ENCODE measurements at regions not wholly inside any gene's neighbourhood (a gene's known extent, or its start where the extent isn't known, plus 50 kb on each side); places are given as distances from the start of the nearest gene placed in this dataset.

- no peak for TF ChIP-seq FOS (IDR thresholded peaks at IDR 0.05; ENCODE audit: low read depth, low read length)
- TF ChIP-seq POLR2A (IDR thresholded peaks at IDR 0.05; ENCODE audit: low read depth, low read length), result no peak
- no peak for TF ChIP-seq CHD1 (IDR thresholded peaks at IDR 0.05; ENCODE audit: low read depth, low read length)
- no peak for TF ChIP-seq SMC3 (IDR thresholded peaks at IDR 0.05; ENCODE audit: low read depth, low read length)
- TF ChIP-seq MAFK (IDR thresholded peaks at IDR 0.05; ENCODE audit: low read depth, low read length), result no peak
- TF ChIP-seq, protein P1, sequence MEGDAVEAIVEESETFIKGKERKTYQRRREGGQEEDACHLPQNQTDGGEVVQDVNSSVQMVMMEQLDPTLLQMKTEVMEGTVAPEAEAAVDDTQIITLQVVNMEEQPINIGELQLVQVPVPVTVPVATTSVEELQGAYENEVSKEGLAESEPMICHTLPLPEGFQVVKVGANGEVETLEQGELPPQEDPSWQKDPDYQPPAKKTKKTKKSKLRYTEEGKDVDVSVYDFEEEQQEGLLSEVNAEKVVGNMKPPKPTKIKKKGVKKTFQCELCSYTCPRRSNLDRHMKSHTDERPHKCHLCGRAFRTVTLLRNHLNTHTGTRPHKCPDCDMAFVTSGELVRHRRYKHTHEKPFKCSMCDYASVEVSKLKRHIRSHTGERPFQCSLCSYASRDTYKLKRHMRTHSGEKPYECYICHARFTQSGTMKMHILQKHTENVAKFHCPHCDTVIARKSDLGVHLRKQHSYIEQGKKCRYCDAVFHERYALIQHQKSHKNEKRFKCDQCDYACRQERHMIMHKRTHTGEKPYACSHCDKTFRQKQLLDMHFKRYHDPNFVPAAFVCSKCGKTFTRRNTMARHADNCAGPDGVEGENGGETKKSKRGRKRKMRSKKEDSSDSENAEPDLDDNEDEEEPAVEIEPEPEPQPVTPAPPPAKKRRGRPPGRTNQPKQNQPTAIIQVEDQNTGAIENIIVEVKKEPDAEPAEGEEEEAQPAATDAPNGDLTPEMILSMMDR (conservative IDR thresholded peaks at IDR 0.05; ENCODE audit: low read depth, low read length), result no peak
- TF ChIP-seq, protein P2, sequence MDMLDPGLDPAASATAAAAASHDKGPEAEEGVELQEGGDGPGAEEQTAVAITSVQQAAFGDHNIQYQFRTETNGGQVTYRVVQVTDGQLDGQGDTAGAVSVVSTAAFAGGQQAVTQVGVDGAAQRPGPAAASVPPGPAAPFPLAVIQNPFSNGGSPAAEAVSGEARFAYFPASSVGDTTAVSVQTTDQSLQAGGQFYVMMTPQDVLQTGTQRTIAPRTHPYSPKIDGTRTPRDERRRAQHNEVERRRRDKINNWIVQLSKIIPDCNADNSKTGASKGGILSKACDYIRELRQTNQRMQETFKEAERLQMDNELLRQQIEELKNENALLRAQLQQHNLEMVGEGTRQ (IDR thresholded peaks at IDR 0.05; ENCODE audit: low read depth, low read length), result no peak
- TF ChIP-seq MXI1 (IDR thresholded peaks at IDR 0.05; ENCODE audit: borderline replicate concordance, low read depth, low read length), result no peak
- no peak for TF ChIP-seq BHLHE40 (IDR thresholded peaks at IDR 0.05; ENCODE audit: low read depth, low read length)
- TF ChIP-seq RFX5 (IDR thresholded peaks at IDR 0.05; ENCODE audit: low read depth, low read length), result no peak
- no peak for TF ChIP-seq RAD21 (IDR thresholded peaks at IDR 0.05; ENCODE audit: low read length)
- TF ChIP-seq RCOR1 (IDR thresholded peaks at IDR 0.05; ENCODE audit: insufficient replicate concordance, low read length), result no peak
These were observed 792.0 kb downstream of the ETS1 start for GRCh38 chr11:127795326-127795725.
